ENCODE measurements at regions not wholly inside any gene's neighbourhood (a gene's known extent, or its start where the extent isn't known, plus 50 kb on each side); places are given as distances from the start of the nearest gene placed in this dataset.

DNA sequence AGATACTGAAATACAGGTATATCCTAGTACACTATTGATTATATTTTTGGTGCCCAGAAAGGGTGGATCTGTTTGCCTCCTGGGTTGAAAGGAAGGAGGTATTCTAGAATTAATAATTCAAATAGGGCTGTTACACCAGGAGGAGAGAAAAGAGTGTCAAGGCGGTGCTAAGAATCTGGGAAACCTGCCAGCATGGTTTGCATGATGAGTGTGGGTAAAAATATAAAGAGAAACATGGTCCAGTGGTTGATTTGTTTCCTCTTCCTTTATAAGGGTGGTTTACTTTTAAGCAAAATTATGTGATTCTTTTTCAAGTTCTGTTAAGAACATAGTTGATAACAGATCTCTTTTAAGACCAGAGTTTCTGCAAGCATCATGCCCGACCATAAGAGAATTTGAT, 69.4 kb upstream of the NFIB start:
- Histone ChIP-seq H3K4me1 (ENCODE audit: control insufficient read depth, insufficient read depth, low read length, poor library complexity, severe bottlenecking) (no peaks in the 10 kb centered on the region), H3K27ac (ENCODE audit: insufficient read depth, low read length, poor library complexity, severe bottlenecking) (no peak overlapping the region), H3K9me3 (ENCODE audit: control insufficient read depth in 2 of 2, low read length in 2 of 2) (no peaks in the 10 kb centered on the region), H3K27me3 (ENCODE audit: control insufficient read depth, insufficient read depth, low read length) (no peaks in the 10 kb centered on the region), H3K4me3 (ENCODE audit: low read depth, low read length) (no peak overlapping the region), H3K36me3 (ENCODE audit: control insufficient read depth, insufficient read depth, low read length) (no peaks in the 10 kb centered on the region)
- no peaks in the 10 kb centered on the region for H3K27me3 Mint-ChIP-seq
- H3K4me1 Mint-ChIP-seq: no peaks in the 10 kb centered on the region
- no peak for ATAC-seq (ENCODE audit: low read depth in 2 of 2)
- H3K9me3 Mint-ChIP-seq: peaks cover 0 to 3% (median 0%) of the 10 kb centered on the region in 7 donors
- DNase-seq: no peak
- no peak overlapping the region for H3K4me3 Mint-ChIP-seq
- H3K27ac Mint-ChIP-seq: no peak overlapping the region
- H3K36me3 Mint-ChIP-seq: no peaks in the 10 kb centered on the region

DNA sequence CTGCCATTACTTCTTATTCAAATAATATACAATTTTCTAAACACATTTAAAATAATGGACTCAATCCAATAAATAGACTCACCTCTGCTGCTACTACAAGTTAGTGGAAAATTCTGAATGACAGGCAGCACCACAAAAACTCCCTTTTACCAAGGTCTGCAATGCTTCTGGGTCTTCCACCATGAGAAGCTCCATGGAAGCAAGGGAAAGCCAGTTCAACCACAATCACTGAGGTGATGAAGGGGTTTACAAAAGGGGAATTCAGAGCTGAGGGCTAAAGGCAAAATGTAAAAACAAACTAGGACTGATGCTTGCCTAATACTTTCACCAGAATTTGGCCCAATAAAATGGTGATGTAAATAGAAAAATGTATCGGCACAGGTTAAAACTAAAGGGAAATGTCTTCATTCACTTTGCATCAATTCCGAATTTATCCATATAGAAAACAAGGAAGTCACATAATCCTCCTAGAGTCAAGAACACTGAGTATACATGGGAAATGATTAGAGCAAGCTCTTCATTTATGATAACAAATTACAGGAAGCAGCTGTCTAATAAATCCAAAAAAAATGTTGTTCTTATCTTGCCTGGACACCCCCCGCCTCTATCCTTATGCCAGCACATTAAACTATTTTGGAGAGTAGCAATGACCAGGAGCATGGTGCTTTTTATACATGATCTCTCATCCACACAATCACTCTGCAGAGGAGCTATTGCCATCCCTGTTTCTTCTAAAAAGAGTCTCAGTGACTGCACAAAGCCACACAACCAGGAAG, 66.3 kb upstream of the NFIB start:
- peaks cover 0 to 3% (median 0%) of the 10 kb centered on the region in 7 donors for H3K9me3 Mint-ChIP-seq
- H3K27me3 Mint-ChIP-seq: peaks cover 4% of the 10 kb centered on the region

DNA sequence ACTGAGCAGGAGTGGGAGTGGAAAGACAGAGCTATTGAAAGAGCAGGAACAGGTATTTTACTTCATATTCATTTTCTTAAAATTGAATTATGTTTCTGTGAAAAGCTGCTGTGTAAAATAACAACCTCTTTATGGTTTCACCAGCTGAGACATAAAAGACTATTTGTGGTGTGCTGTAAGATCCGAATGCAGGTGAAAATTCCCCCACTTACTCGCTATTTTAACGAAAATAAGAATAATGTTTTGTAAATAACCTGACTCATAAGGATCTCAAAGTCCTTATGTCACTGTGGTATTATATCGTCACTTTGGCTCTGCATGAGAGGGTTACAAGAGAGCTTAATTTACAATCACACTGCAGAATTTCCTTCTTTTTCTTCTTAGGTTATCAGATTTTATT, 65.3 kb upstream of the NFIB start:
- no peak overlapping the region for H3K27ac ChIP-seq (ENCODE audit: insufficient read depth, low read length, poor library complexity, severe bottlenecking)
- no peaks in the 10 kb centered on the region for H3K9me3 ChIP-seq (ENCODE audit: control insufficient read depth in 2 of 2, low read length in 2 of 2)
- Mint-ChIP-seq H3K4me1 (no peaks in the 10 kb centered on the region), H3K9me3 (peaks cover 0 to 3% (median 0%) of the 10 kb centered on the region in 7 donors), H3K27ac (no peak overlapping the region), H3K4me3 (no peak overlapping the region), H3K27me3 (peaks cover 4% of the 10 kb centered on the region), H3K36me3 (no peaks in the 10 kb centered on the region)
- no peak overlapping the region for H3K4me3 ChIP-seq (ENCODE audit: low read depth, low read length)
- ATAC-seq (ENCODE audit: low read depth in 2 of 2) (no peak), DNase-seq (no peak)
- H3K27me3 ChIP-seq (ENCODE audit: control insufficient read depth, insufficient read depth, low read length): no peaks in the 10 kb centered on the region
- H3K4me1 ChIP-seq (ENCODE audit: control insufficient read depth, insufficient read depth, low read length, poor library complexity, severe bottlenecking): no peaks in the 10 kb centered on the region
- no peaks in the 10 kb centered on the region for H3K36me3 ChIP-seq (ENCODE audit: control insufficient read depth, insufficient read depth, low read length)

More for the DNA sequence above, 66.3 kb upstream of the NFIB start:
- Mint-ChIP-seq H3K27ac (no peak overlapping the region), H3K4me3 (no peak overlapping the region), H3K4me1 (no peaks in the 10 kb centered on the region), H3K36me3 (no peaks in the 10 kb centered on the region)
- no peaks in the 10 kb centered on the region for H3K4me1 ChIP-seq (ENCODE audit: control insufficient read depth, insufficient read depth, low read length, poor library complexity, severe bottlenecking)
- no peak for DNase-seq
- H3K36me3 ChIP-seq (ENCODE audit: control insufficient read depth, insufficient read depth, low read length): no peaks in the 10 kb centered on the region
- no peak overlapping the region for H3K27ac ChIP-seq (ENCODE audit: insufficient read depth, low read length, poor library complexity, severe bottlenecking)
- ATAC-seq (ENCODE audit: low read depth in 2 of 2): no peak
- no peaks in the 10 kb centered on the region for H3K27me3 ChIP-seq (ENCODE audit: control insufficient read depth, insufficient read depth, low read length)
- no peaks in the 10 kb centered on the region for H3K9me3 ChIP-seq (ENCODE audit: control insufficient read depth in 2 of 2, low read length in 2 of 2)
- no peak overlapping the region for H3K4me3 ChIP-seq (ENCODE audit: low read depth, low read length)

DNA sequence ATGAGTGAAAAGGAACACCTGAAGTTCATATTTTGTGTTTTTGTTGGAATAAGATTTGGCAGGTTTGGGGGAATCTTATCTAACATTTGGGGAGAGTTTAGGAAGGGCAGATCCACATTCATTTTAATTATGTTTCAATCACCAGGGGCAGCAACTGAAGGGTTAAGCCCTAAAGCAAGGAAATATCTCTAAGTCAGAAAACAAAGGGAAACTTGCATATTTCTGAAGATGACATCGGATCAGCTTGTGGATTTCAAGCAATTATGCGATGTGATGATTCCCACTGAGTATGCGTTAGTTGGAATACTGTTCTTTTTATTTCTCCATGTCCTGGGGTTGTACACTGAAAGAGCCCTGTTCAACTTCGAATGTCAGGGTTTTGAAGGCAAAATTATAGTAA, 59.8 kb upstream of the NFIB start:
- peaks cover 0 to 2% (median 0%) of the 10 kb centered on the region in 7 donors for H3K9me3 Mint-ChIP-seq
- Histone ChIP-seq H3K4me1 (ENCODE audit: control insufficient read depth, insufficient read depth, low read length, poor library complexity, severe bottlenecking) (no peaks in the 10 kb centered on the region), H3K4me3 (ENCODE audit: low read depth, low read length) (no peak overlapping the region), H3K36me3 (ENCODE audit: control insufficient read depth, insufficient read depth, low read length) (no peaks in the 10 kb centered on the region), H3K27me3 (ENCODE audit: control insufficient read depth, insufficient read depth, low read length) (no peaks in the 10 kb centered on the region), H3K27ac (ENCODE audit: insufficient read depth, low read length, poor library complexity, severe bottlenecking) (no peak overlapping the region), H3K9me3 (ENCODE audit: control insufficient read depth in 2 of 2, low read length in 2 of 2) (no peaks in the 10 kb centered on the region)
- peaks cover 9% of the 10 kb centered on the region for H3K27me3 Mint-ChIP-seq
- ATAC-seq (ENCODE audit: low read depth in 2 of 2) (no peak), DNase-seq (no peak)
- H3K36me3 Mint-ChIP-seq: no peaks in the 10 kb centered on the region
- H3K27ac Mint-ChIP-seq: no peak overlapping the region
- no peak overlapping the region for H3K4me3 Mint-ChIP-seq
- no peaks in the 10 kb centered on the region for H3K4me1 Mint-ChIP-seq

DNA sequence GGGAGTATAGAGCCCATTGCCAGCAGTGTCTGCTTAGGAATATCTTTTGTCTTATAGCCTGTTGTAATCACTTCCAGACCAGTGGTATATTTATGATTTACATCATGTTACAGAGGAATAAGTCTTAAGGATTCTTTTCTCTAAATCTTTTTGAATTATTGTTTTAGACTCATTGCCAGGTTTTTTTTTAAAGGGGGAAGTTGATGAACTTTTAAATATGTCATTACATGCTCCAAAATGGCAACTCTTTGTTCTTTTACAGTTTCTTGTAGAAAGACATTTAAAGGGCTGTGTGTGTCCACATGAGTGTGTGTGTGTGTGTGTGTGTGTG, 59.4 kb upstream of the NFIB start:
- no peak overlapping the region for H3K4me3 ChIP-seq (ENCODE audit: low read depth, low read length)
- no peak overlapping the region for H3K27ac Mint-ChIP-seq
- no peaks in the 10 kb centered on the region for H3K27me3 ChIP-seq (ENCODE audit: control insufficient read depth, insufficient read depth, low read length)
- H3K36me3 Mint-ChIP-seq: no peaks in the 10 kb centered on the region
- peaks cover 9% of the 10 kb centered on the region for H3K27me3 Mint-ChIP-seq
- H3K9me3 ChIP-seq (ENCODE audit: control insufficient read depth in 2 of 2, low read length in 2 of 2): no peaks in the 10 kb centered on the region
- H3K27ac ChIP-seq (ENCODE audit: insufficient read depth, low read length, poor library complexity, severe bottlenecking): no peak overlapping the region
- H3K36me3 ChIP-seq (ENCODE audit: control insufficient read depth, insufficient read depth, low read length): no peaks in the 10 kb centered on the region
- peaks cover 0 to 2% (median 0%) of the 10 kb centered on the region in 7 donors for H3K9me3 Mint-ChIP-seq
- ATAC-seq (ENCODE audit: low read depth in 2 of 2): no peak
- no peaks in the 10 kb centered on the region for H3K4me1 ChIP-seq (ENCODE audit: control insufficient read depth, insufficient read depth, low read length, poor library complexity, severe bottlenecking)
- H3K4me1 Mint-ChIP-seq: no peaks in the 10 kb centered on the region
- DNase-seq: no peak
- H3K4me3 Mint-ChIP-seq: no peak overlapping the region

DNA sequence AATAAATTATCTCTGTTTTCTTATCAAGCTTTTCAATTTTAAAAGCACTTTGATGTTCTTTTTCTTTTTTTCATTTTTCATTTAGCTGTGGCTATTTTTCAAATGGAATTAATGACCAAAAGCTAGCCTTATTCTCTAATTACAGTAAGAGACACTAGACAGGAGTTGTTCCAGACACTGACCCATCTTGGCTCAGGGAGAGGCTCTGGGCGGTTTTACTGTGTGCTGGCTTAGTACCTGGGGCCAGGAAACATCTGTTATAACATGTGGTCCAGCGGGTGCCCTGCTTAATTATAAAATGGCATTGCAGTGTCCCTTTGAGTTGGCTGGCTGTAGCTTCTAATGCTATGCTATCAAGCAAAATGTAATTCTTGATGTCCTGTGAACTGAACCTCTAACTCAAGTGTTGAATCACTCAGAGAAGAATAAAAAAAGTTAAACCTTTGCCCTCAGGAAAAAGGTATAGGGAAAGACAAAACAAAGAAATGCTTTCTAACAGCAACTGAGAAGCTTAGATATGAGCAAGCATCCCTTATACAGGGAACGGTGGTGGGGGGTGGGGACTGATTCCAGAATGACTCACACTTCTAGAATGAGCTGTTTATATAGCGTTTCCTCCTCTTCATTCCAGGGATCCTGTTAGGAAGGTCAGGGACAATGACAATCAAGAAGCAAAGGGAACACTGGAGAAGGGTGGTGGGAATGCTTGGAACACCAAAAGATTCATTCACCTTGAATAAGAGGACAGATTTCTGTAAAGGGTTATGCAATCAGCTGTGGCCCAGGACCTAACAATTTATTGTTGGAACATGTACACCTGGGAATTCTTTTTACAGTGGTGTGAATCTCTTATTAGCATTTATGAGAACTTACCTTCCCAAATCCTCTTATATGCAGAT, 58.7 kb upstream of the NFIB start:
- Mint-ChIP-seq H3K27ac (no peak overlapping the region), H3K36me3 (no peaks in the 10 kb centered on the region), H3K4me3 (no peak overlapping the region), H3K9me3 (peaks cover 0 to 2% (median 0%) of the 10 kb centered on the region in 7 donors), H3K4me1 (no peaks in the 10 kb centered on the region), H3K27me3 (peaks cover 9% of the 10 kb centered on the region)
- ATAC-seq (ENCODE audit: low read depth in 2 of 2): no peak
- no peak overlapping the region for H3K27ac ChIP-seq (ENCODE audit: insufficient read depth, low read length, poor library complexity, severe bottlenecking)
- no peaks in the 10 kb centered on the region for H3K4me1 ChIP-seq (ENCODE audit: control insufficient read depth, insufficient read depth, low read length, poor library complexity, severe bottlenecking)
- no peak for DNase-seq
- no peaks in the 10 kb centered on the region for H3K9me3 ChIP-seq (ENCODE audit: control insufficient read depth in 2 of 2, low read length in 2 of 2)
- H3K36me3 ChIP-seq (ENCODE audit: control insufficient read depth, insufficient read depth, low read length): no peaks in the 10 kb centered on the region
- no peaks in the 10 kb centered on the region for H3K27me3 ChIP-seq (ENCODE audit: control insufficient read depth, insufficient read depth, low read length)
- H3K4me3 ChIP-seq (ENCODE audit: low read depth, low read length): no peak overlapping the region

DNA sequence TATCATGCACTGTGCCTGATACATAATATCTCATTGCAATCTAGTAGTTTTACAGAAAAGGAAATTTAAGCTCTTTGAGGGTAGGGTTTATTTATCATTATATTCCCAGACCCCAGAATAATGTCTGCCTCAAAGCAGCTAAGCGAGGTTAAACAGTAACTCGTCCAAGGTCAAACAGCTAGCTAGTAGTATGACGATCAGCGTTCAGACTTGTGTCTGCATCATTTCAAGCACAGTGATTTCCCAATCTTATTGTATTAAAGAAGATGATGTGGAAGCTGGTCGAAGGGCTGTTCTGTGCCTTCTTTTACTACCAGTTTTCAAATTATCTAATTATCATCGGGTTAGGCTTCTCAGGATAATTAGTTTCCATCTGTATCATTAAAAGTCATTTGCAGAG, 55.1 kb upstream of the NFIB start:
- ATAC-seq (ENCODE audit: low read depth in 2 of 2): no peak
- Mint-ChIP-seq H3K4me1 (no peaks in the 10 kb centered on the region), H3K36me3 (no peaks in the 10 kb centered on the region), H3K27ac (no peak overlapping the region), H3K9me3 (peaks cover 0 to 8% (median 3%) of the 10 kb centered on the region in 7 donors), H3K27me3 (peaks cover 5% of the 10 kb centered on the region), H3K4me3 (no peak overlapping the region)
- Histone ChIP-seq H3K36me3 (ENCODE audit: control insufficient read depth, insufficient read depth, low read length) (no peaks in the 10 kb centered on the region), H3K9me3 (ENCODE audit: control insufficient read depth in 2 of 2, low read length in 2 of 2) (no peaks in the 10 kb centered on the region), H3K27ac (ENCODE audit: insufficient read depth, low read length, poor library complexity, severe bottlenecking) (no peak overlapping the region), H3K4me1 (ENCODE audit: control insufficient read depth, insufficient read depth, low read length, poor library complexity, severe bottlenecking) (no peaks in the 10 kb centered on the region), H3K4me3 (ENCODE audit: low read depth, low read length) (no peak overlapping the region), H3K27me3 (ENCODE audit: control insufficient read depth, insufficient read depth, low read length) (no peaks in the 10 kb centered on the region)
- DNase-seq: no peak
